HCT116 (cell line): ENCODE measurements at regions not wholly inside any gene's neighbourhood (a gene's known extent, or its start where the extent isn't known, plus 50 kb on each side); places are given as distances from the start of the nearest gene placed in this dataset.

Source experiments
- ATAC-seq: fragments of 200-7000 bp; cut with Tn5 transposase; 2 replicates; pipeline ENCODE4 v1.9.1; 2020; ENCODE audit warnings: mild to moderate bottlenecking, moderate library complexity
- BruUV-seq: library from RNA; stranded (reverse); fragments of 400-500 nt; replicated peaks from 2 replicates; lab custom pipeline; 2021; lab: Mats Ljungman, UMichigan
- CTCF ChIA-PET: fragments of 300-600 bp; sonication (Branson Sonifier 250); formaldehyde crosslinking; loops from one replicate; lab custom pipeline; 2021; ENCODE audit warnings: antibody characterized with exemption; lab: Charles Lee
- POLR2A ChIA-PET: fragments of 300-600, 350-600 bp; sonication (Branson Sonifier 250); formaldehyde crosslinking; loops from one replicate; lab custom pipeline; 2021; ENCODE audit warnings: antibody characterized with exemption; lab: Charles Lee
- RAD21 ChIA-PET, 2 experiments: fragments of 300-600 bp; sonication (Branson Sonifier 250); formaldehyde crosslinking; loops; one replicate each; lab custom pipeline; 2023; ENCODE audit warnings: low total read pairs in 2 of 2; ENCODE audit not compliant: uncharacterized antibody in 2 of 2, unreplicated experiment in 2 of 2, low non-redundant PET in 1 of 2; lab: Charles Lee
- DNase-seq: peaks from one replicate; pipeline ENCODE4 v3.0.0-alpha.2; 2010; ENCODE audit warnings: low read depth, low spot score
- H2AFZ ChIP-seq: fragments of 200-600 bp; shearing (Covaris generic), sonication (generic); 2 replicates; pipeline ENCODE4 v1.6.1; 2017; ENCODE audit warnings: low read depth, mixed run types, mixed read lengths, antibody characterized with exemption, low read length; ENCODE audit not compliant: poor library complexity, severe bottlenecking
- H3K27ac ChIP-seq: 2 replicates; pipeline ENCODE4 v1.5.1; 2012; ENCODE audit warnings: low read depth, low read length
- H3K27me3 ChIP-seq: fragments of 200-600 bp; sonication (generic); 2 replicates; pipeline ENCODE4 v1.6.1; 2016; ENCODE audit warnings: mixed run types, low read length, mixed read lengths; ENCODE audit not compliant: insufficient read depth
- H3K36me3 ChIP-seq, 2 experiments: fragments of 200-500 bp in 1 of 2; fragments of 200-600 bp in 1 of 2; sonication (Bioruptor generic) in 1 of 2; sonication (generic) in 1 of 2; 2 replicates each; pipeline versions ENCODE4 v1.5.1 to v1.6.1; 2014 to 2016; ENCODE audit warnings: low read length in 2 of 2, inconsistent platforms in 1 of 2, mixed read lengths in 1 of 2, mixed run types in 1 of 2; ENCODE audit not compliant: insufficient read depth in 2 of 2, control insufficient read depth in 1 of 2
- H3K4me1 ChIP-seq, 2 experiments: fragments of 200-600 bp in 1 of 2; sonication (generic) in 1 of 2; 2 replicates each; pipeline versions ENCODE4 v1.5.1 to v1.6.1; 2012 to 2017; ENCODE audit warnings: low read length in 2 of 2, inconsistent platforms in 1 of 2, mild to moderate bottlenecking in 1 of 2, mixed read lengths in 1 of 2, mixed run types in 1 of 2, moderate library complexity in 1 of 2; ENCODE audit not compliant: insufficient read depth in 2 of 2, control insufficient read depth in 1 of 2
- H3K4me2 ChIP-seq: fragments of 200-600 bp; sonication (generic); 2 replicates; pipeline ENCODE4 v1.6.1; 2017; ENCODE audit warnings: mixed run types, low read length, mixed read lengths
- H3K4me3 ChIP-seq, 2 experiments: fragments of 200-600 bp in 1 of 2; sonication (generic) in 1 of 2; replicated peaks in 1 of 2; 2 replicates each; pipeline ENCODE4 v1.5.1; 2011 to 2016; ENCODE audit warnings: low read length in 2 of 2, control low read depth in 1 of 2, low read depth in 1 of 2, mild to moderate bottlenecking in 1 of 2, mixed read lengths in 1 of 2, mixed run types in 1 of 2
- H3K79me2 ChIP-seq: fragments of 200-600 bp; sonication (generic); 2 replicates; pipeline ENCODE4 v1.6.1; 2017; ENCODE audit warnings: mild to moderate bottlenecking, mixed run types, low read length, moderate library complexity, mixed read lengths; ENCODE audit not compliant: insufficient read depth
- H3K9ac ChIP-seq: fragments of 200-600 bp; sonication (generic); 2 replicates; pipeline ENCODE4 v1.6.1; 2016; ENCODE audit warnings: low read length, mixed read lengths
- H3K9me2 ChIP-seq: fragments of 200-600 bp; sonication (generic), shearing (Covaris generic); 2 replicates; pipeline ENCODE4 v1.6.1; 2017; ENCODE audit warnings: mixed run types, mild to moderate bottlenecking, moderate library complexity; ENCODE audit not compliant: insufficient read depth
- H3K9me3 ChIP-seq, 2 experiments: fragments of 200-500 bp in 1 of 2; fragments of 200-600 bp in 1 of 2; sonication (Bioruptor generic) in 1 of 2; sonication (generic) in 1 of 2; 2 replicates each; pipeline ENCODE4 v1.6.1; 2014 to 2017; ENCODE audit warnings: low read length in 2 of 2, mixed read lengths in 2 of 2, inconsistent platforms in 1 of 2, low read depth in 1 of 2, mild to moderate bottlenecking in 1 of 2, mixed run types in 1 of 2, moderate library complexity in 1 of 2; ENCODE audit not compliant: control insufficient read depth in 1 of 2, insufficient read depth in 1 of 2
- H4K20me1 ChIP-seq: fragments of 200-600 bp; sonication (generic), shearing (Covaris generic); 2 replicates; pipeline ENCODE4 v1.6.1; 2017; ENCODE audit warnings: mixed run types, mild to moderate bottlenecking, moderate library complexity; ENCODE audit not compliant: insufficient read depth
- CBX3 ChIP-seq: IDR thresholded peaks from 2 replicates; pipeline ENCODE4 v1.6.1; 2012; ENCODE audit warnings: low read depth
- CTCF ChIP-seq, 3 experiments: fragments of 200-600 bp in 1 of 3; sonication (generic) in 1 of 3; IDR thresholded peaks in 2 of 3; conservative IDR thresholded peaks in 1 of 3; 2 replicates each; pipeline ENCODE4 v1.5.1; 2012 to 2017; ENCODE audit warnings: low read depth in 2 of 3, low read length in 2 of 3, antibody characterized with exemption in 1 of 3, borderline replicate concordance in 1 of 3, control low read depth in 1 of 3, mild to moderate bottlenecking in 1 of 3, mixed read lengths in 1 of 3, mixed run types in 1 of 3, moderate library complexity in 1 of 3; ENCODE audit not compliant: insufficient read depth in 1 of 3
- MAX ChIP-seq: IDR thresholded peaks from 2 replicates; pipeline ENCODE4 v1.6.1; 2012
- REST ChIP-seq: IDR thresholded peaks from 2 replicates; pipeline ENCODE4 v1.6.1; 2012; ENCODE audit warnings: low read depth
- SIN3A ChIP-seq: IDR thresholded peaks from 2 replicates; pipeline ENCODE4 v1.6.1; 2012; ENCODE audit warnings: low read depth
- TCF7L2 ChIP-seq: IDR thresholded peaks from 2 replicates; pipeline ENCODE4 v1.7.0; 2011; ENCODE audit warnings: borderline replicate concordance, inconsistent platforms; ENCODE audit not compliant: insufficient read depth, insufficient read length; ENCODE audit errors: extremely low read depth
- ZFX ChIP-seq: fragments of 450-650 bp; IDR thresholded peaks from 2 replicates; pipeline ENCODE4 v1.6.1; 2017
- ZNF274 ChIP-seq: fragments of 200-500 bp; sonication (Bioruptor generic); IDR thresholded peaks from 2 replicates; pipeline ENCODE4 v1.6.1; 2014; ENCODE audit warnings: mild to moderate bottlenecking, low read depth, low read length, inconsistent platforms
- intact Hi-C: fragments of 100-400 bp; cut with micrococcal nuclease; formaldehyde crosslinking; loops from 2 replicates; pipeline ENCODE4 v1.10.0; 2022

GRCh38 chr15:95499397-95499796, 831.1 kb upstream of the NR2F2 start:
- no peak overlapping the region for H2AFZ ChIP-seq
- H3K9ac ChIP-seq: no peak overlapping the region
- no peak overlapping the region for H3K27ac ChIP-seq
- H3K36me3 ChIP-seq: no peaks in the 10 kb centered on the region
- intact Hi-C loops: no loop called here
- no peaks in the 10 kb centered on the region for H3K79me2 ChIP-seq
- no TSS peak for BruUV-seq
- no peaks in the 10 kb centered on the region for H3K27me3 ChIP-seq
- no peaks in the 10 kb centered on the region for H3K9me2 ChIP-seq
- DNase-seq (no peak), ATAC-seq (no peak)
- H3K4me3 ChIP-seq: no peak overlapping the region
- CTCF ChIA-PET: no interaction called here
- H3K9me3 ChIP-seq: no peaks in the 10 kb centered on the region
- RAD21 ChIA-PET: no interaction called here
- H3K4me2 ChIP-seq: no peak overlapping the region
- POLR2A ChIA-PET: no interaction called here
- no peaks in the 10 kb centered on the region for H4K20me1 ChIP-seq
- no peaks in the 10 kb centered on the region for H3K4me1 ChIP-seq
- TF ChIP-seq CBX3 (no peak), TCF7L2 (no peak), CTCF (IDR thresholded peaks at IDR 0.05 in 2 of 3, conservative IDR thresholded peaks at IDR 0.05 in 1 of 3; ENCODE audit: borderline replicate concordance in 1 of 3, insufficient read depth in 1 of 3, low read depth in 2 of 3, low read length in 2 of 3) (no peak), MAX (no peak), ZFX (no peak), SIN3A (no peak), REST (no peak), ZNF274 (no peak)
- TF ChIP-seq, all 23 proteins: peak for 0
